GM19023 (cell line): ENCODE measurements at regions not wholly inside any gene's neighbourhood (a gene's known extent, or its start where the extent isn't known, plus 50 kb on each side); places are given as distances from the start of the nearest gene placed in this dataset.
"Not testable (repeated sequence)": the region's sequence is repeated elsewhere in the genome, so short reads cannot be mapped to it uniquely, and the experiment has no call there.

Experiments used
- ATAC-seq: cut with Tn5 transposase; IDR thresholded peaks from one replicate; pipeline ENCODE4 v1.9.1; 2021; ENCODE audit warnings: mild to moderate bottlenecking, moderate library complexity; ENCODE audit not compliant: unreplicated experiment

DNA sequence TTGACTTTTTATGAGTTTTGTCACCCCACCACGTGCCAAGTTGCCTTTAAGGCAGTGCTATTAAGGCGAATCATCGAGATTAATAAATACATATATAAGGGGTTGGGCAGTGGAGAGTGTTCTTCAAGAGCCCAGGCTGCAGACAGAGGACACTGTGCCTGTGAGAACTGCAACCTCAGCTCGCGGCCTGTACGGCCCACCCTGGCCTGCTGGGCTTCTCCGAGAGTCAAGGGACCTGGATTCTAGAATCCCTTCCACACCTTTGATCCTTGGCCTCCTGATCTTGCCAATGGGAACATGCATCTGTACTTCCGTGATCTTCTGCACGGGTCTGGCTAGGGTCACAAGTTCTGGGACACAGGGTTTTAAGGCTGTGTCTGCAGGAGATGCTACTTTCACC is 54.5 kb downstream of the IRX5 start:
- ATAC-seq = no peak

DNA sequence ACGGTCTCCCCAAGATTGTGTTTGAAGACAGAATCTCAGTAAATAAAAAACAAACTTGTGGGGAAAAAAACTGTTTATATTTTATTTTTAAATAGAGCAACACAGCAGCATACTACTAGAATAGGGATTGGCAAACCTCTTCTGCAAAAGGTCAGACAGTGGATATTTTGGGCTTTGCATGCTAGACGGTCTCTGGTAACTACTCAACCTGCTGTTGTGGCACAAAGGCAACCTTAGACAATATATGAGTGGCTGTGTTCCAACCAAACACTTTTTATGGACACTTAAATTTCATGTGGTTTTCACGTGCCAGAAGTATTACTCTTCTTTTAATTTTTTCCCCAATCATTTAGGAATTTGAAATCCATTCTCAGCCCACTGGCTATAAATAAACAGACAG is 55.0 kb downstream of the IRX5 start:
- ATAC-seq = no peak

DNA sequence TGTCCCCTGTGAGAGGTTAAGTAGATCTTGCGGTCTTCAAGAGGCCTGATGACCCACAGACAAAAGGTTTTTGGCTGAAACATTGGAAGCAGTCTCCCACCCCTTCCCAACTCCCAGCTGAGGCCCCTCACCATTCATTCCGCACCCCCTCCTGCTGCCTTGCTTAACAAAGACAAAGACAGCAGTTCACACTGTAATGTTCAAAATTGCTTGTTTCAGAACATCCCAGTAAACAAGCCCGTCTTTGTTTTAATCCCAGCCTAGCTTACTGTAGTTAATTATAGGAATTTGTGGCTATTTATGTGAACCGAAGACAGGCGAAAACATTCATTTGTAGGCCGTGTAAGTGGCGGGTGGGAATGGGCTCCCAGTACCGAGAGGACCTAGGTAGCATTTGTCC is 55.7 kb downstream of the IRX5 start:
- no peak for ATAC-seq

DNA sequence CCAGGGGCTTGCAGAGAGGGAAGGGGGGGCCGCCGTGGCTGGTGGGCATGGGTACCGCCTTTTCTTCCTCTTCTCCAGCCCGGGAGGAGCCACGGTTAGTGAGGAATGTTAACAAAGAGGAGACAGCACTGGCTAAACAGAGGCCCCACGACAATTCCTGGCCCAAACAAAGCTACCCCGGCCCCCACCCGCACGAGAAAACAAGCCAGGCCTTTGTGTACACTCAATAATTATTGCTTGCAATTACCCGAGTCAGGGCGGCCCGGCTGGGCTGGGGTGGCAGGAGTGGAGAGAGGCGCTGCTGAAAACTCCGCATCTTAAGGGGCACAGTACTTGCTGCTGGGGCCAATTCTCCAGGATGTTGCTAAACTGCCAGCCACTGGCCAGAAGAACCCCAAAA is 56.4 kb downstream of the IRX5 start:
- no peak for ATAC-seq

DNA sequence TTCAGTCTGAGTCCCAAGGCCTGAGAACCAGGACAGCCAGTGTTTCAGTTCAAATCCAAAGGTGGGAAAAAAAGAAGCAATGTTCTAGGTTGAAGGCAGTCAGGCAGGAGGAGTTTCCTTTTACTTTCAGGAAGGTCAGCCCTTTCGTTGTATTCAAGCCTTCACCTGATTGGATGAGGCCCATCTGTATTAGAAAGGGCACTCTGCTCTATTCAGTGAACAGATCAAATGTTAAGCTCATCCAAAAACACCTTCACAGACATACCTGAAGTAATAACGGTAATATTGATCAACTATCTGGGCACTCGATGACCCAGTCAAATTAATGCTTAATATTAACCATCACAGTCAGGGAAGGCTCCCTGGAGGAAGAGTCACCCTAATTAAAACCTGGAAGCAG is 60.9 kb downstream of the IRX5 start:
- no peak for ATAC-seq

DNA sequence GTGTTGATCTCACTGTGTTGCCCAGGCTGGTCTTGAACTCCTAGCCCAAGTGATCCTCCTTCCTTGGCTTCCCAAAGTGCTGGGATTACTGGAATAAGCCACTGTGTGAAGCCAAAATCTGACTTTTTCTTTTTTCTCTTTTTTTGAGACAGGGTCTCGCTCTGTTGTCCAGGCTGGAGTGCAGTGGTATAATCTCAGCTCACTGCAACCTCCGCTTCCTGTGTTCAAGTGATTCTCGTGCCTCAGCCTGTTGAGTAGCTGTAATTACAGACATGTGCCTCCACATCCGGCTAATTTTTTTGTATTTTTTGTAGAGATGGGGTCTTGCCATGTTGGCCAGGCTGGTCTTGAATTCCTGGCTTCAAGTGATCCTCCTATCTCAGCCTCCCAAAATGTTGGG is 61.3 kb downstream of the IRX5 start:
- ATAC-seq = not testable (repeated sequence)

DNA sequence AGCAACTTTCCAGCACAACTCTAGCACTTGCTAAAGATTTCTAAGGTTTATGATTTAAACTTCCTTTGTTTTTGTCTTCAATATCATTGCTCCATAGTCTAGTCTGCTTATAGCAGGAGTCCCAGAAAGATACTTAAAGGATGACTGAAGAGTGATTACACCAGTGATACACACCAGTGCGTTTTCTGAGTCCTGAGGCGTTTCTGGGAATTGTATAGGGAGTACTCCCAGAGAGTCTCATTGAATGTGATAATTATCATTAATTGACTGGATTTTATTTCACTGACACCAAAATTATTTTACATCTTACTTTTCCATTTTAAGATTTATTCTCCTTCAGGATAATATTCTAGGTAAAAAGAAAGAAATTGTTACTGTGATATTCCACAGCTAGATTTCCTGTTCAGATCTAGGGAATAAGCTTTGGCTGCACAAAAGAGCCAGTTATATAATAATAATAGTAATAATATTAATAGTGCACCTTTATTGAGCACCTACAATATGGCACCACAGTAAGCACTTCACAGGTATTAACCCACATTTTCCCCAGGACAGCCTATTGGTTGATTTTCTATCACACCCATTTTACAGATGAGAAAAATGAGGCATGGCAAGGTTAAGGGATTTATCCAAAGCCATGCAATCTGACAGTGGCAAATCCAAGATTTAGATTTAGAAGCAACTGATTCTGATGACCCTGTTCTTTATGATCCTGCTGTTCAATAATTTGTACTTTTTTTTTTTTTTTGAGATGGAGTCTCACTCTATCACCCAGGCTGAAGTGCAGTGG is 62.6 kb downstream of the IRX5 start:
- ATAC-seq = no peak

DNA sequence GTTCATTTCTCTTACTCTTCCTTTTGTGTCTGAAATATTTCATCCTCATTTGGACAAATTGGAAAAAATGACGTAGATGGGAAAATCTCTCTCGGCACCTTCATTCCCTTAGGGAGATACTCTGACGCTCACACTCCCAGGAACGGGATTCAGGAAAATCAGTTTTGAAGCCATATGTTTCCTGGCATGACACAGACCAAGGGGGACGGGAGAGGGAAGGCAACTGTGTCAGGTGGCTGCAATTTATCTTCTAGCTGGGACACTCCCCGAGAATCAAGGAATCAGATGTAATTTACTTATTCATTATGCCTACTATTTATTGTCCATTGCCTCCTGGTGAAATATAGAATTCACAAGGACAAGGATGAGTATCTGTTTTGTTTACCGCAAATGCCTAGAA is 65.5 kb downstream of the IRX5 start:
- no peak for ATAC-seq

DNA sequence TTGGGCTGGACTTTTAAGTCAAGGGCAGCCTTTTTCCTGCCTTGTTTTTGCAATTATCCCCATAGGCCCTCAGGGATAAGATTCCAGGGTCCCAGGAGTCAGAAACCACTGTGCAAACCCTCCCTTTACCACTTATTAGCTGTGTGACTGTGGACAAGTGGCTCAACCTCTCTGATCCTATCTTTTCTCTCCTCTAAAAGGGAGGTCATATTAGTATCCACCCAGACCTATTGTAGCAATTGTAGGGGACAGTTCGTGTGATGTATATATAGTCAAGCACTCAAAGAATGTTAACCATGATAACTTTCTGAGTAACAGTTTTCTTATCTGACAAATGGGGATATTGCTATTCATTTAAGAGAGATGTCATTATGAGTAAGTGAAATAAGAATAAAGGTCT is 68.2 kb downstream of the IRX5 start:
- no peak for ATAC-seq

DNA sequence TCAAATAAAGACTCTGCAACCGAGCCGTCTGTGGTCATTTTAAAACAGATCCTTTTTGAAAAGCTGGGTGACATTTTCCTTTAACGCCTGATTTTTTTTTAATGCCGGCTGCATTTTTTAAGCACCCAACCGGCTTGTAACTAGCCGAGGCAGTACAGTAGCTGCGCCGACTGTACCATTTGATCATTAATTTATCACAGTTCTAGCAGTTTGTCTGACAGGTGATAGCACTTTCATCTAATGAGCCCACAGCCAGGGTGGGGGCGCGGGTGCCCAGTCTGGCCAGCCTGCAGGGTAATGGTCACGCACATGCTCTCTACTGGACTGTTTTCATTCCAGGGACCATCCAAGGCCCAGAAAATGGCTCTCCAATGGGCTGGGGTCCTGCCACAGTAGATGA is 68.8 kb downstream of the IRX5 start:
- no peak for ATAC-seq

DNA sequence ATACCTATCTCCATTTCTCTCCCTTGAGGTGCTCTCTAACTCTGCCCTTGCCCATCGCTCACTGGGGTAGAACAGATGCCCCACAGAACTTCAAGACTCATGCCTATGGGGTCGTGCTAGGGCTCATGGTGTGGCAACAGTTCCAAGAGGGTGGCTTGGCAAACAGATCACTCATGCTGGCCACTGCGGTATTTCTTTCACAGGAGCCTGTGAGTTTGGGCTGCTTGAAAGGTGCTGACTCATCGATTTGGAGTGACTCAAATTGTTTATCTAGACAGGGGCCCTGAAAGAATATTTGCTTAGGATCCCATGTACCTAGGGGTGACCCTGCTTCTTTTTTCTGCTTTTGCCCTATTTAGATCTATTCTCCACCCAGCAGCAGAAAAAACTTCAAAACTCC is 69.9 kb downstream of the IRX5 start:
- no peak for ATAC-seq

DNA sequence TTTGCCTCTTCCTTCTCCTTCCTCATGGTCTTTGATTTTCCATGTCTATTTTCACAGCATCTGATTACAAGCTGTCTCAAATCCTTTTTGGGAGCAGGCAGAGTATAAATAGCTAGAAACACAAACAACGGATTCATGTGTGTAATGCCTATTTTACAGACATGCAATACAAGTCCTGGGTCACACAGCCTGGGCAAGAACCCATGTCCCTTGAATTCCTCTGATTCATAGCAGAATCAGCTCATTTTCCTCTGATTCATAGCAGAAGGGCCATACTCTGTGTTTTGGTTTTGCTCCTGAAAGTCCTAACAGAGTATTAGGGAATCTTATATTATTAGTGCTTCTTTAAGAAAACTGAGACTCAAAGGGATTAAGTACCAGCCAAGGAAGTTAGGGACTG is 71.3 kb downstream of the IRX5 start:
- no peak for ATAC-seq

DNA sequence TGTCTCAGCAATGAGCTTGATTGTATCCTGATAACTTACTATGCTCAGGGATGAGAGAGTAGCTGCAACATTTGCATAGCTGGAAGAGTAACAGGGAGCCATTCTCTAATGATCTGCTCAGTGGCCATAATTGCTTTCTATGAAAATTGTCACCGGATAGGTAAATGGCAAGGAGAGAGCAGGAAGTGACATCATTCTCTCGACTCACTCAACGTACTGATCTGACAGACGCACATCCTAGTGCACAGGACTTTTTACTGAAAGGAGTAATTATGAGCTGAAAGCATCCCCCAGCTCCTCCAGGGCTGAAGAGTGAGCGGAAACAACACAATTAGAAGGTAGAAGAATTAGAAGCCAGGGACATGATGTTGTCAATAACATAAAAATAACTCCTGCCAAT is 71.8 kb downstream of the IRX5 start:
- ATAC-seq = no peak

DNA sequence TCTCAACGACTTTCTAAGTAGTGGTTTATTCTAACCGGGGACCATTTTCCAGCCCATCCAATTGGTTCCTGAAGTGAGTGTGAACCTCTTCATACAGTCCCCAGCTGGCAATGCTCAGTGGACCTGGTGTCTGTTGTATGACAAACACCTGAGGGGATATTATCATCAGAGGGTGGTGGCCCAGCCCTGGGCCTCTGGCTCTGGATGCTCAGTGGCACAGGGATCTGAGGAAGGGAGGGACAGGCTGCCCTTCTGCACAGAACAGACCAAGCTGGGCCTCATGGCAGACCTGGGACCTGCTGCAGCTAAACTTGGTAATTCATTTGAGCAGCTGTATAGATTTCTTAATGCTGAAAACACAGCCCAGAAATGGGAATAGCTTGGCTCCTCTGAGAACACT is 72.6 kb downstream of the IRX5 start:
- no peak for ATAC-seq

DNA sequence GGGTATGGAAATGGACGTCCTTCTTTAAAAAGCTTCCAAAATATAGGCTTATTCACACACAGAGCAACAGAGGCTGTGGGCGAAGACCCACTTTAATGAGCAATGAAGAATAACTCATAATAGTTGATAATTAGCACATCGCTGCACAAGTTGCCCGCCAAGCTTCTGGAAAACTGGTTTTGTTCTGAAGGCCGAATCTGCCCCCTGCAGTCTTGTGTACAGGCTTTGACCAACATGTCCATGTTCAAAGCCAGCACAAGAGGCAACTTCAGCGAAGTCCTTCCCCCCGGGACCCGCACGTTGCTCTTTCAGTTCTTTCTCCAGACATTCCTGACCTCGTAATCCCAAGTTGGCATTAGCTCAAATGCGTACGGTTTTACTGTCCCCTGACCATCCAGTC is 73.3 kb downstream of the IRX5 start:
- no peak for ATAC-seq

DNA sequence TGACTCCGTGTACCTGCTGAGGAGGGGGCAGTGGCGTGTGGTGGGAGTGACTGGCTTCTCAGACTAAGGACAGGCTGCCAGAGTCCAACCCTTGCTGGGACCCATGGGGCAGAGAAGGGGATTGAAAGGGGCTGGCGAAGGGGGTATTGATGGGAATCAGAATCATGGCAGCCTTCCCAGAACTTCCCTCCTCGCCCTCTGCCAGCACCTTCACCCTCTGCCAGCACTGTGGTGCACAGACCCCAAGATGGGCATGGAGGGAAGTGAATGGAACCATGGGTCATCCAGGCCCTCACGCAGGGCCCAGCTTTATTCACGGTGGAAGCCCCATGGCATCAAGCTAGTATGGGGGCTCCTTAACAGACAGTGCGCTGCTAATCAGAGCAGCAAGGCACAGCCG is 76.8 kb downstream of the IRX5 start:
- no peak for ATAC-seq

DNA sequence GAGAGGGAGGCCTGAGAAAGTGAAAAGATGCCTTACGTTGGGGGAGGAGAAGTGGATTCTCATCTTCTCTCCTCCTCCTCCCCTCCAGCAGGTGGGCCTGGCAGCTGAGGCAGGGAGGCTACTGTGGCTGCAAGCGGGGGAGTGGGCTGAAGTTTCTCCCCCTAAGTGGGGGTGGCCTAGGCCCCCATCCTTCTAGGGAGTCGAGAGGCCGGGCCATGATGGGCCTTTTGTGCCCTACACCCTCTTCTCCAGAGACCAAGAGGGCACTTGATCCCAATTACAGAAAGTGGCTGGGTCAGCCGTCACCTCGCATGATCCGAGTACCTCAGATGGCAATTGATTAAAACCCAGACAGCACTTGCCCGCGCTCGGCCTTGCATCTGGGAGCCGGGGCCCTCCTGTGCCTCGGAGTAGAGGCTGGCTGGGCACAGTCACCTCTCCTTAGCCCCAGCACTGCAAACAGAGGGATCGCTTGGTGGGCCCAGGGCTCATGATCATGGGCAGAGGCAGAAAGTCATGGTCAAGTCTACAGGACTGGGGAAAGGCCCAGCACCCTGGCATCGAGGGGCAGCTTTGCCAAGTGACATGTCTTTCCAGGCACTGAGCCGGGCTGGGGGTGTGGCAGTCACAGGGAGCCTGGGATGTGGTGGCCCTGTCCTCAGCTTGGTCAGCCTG is 78.3 kb downstream of the IRX5 start:
- ATAC-seq = no peak

DNA sequence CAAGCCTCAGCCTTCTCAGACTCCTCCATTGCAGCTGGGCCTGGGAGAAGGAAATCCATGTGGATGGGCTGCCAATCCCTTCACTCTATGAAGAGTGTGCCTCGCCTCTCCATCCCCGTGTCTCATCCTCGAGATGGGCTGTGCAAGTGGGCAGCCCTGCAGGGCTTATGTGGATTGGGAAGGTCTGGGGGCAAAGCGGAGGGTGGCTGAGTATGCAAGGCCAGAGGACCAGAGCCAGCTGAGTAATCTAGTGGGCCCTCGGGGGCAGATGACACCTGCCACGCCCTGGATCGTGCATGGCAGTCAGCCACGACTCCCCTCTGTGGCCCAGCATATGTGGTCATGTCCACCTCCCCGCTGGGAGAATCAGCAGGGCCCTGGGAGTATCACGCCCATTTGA is 78.9 kb downstream of the IRX5 start:
- ATAC-seq = no peak

DNA sequence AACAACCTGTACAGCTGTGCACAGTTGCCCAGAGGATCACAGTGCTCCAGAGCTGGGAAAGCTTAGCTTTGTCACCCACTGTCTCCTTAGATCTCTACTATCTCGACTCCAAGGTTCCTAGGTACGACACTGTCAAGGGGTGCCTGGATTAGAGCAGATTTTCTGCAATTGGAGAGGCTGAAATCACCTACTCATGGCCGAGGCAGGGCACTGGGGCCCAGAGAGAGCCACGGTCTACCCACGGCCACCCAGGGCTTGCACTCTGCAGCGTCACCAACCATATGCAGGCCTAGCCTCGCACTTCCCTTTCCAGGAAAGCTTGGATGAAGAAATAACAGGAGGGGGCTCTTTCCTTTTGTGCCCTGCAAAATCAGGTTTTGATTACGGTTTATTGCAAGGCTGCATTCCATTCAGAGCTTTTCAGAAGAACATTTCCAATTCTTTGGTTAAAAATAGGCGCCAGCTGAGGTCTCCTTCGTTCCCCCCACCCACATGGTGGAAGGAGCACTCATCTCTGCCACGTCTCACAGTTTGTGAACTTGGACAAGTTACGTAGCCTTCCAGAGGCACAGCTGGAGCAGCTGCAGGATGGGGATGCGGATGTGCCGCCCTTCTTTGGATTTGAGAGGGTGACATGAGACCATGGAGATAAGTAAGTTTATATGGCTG is 80.0 kb downstream of the IRX5 start:
- no peak for ATAC-seq

DNA sequence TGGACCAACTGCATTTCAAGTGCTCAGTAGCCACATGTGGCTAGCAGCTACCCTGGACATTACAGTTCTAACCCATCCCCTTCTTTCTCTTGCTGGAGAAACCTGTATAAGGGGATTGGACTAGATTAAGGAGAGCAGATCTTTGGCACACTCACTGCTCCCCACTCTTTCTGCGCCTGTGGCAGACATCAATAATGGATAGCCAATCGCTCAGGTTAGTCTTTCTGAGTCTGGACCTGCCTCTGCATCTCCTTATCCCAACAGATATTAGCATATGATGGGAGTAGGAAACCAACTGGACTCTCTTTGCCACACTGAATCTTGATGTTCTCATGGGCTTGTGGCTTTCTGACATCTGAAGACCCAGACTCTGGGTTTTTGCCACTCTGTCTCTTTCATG is 81.7 kb downstream of the IRX5 start:
- no peak for ATAC-seq

DNA sequence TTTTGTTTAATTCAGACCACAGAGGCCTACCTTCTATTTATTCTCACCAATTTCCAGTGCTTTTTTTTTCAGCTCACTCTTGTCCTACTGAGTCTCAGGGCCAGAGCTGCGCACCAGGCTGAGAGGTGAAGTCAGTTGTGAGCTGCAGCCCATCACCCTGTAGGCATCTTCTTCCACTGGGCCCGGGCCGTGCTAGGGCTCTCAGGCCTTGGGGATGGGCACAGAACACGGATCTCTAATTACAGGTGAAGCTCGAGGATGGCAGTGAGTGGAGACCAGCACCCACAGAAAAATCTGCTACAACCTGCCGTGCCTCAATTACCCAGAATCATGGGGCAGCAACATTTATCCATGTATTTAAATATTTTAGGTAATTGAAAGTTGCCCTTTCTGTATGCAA is 82.1 kb downstream of the IRX5 start:
- no peak for ATAC-seq

DNA sequence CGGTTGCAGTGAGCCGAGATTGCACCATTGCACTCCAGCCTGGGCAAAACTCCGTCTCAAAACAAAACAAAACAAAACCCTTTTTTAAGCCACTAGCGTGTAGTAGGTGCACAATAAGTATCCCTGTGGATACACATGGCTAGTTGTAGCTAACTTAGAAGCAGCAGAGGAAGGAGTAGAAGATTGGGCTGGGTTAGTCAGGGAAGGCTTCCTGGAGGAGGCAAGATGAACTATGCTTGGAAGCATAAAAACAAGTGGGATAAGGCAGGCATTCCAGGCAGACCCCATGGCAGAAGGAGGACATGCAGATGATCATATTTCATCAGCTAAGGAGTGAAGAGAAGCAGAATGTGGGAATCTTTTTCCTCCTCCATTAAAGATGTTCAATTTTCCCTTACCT is 83.4 kb downstream of the IRX5 start:
- no peak for ATAC-seq
